GM18507 (cell line): ENCODE measurements at regions not wholly inside any gene's neighbourhood (a gene's known extent, or its start where the extent isn't known, plus 50 kb on each side); places are given as distances from the start of the nearest gene placed in this dataset.

Experiments used
- DNase-seq: peaks from one replicate; pipeline ENCODE4 v3.0.0; 2011; ENCODE audit warnings: low read depth; ENCODE audit not compliant: insufficient read length; ENCODE audit errors: extremely low spot score
- FAIRE-seq: peaks from 2 replicates; lab custom pipeline; 2011; peaks lifted over from hg19 to GRCh38; lab: Jason Lieb, UNC

DNA sequence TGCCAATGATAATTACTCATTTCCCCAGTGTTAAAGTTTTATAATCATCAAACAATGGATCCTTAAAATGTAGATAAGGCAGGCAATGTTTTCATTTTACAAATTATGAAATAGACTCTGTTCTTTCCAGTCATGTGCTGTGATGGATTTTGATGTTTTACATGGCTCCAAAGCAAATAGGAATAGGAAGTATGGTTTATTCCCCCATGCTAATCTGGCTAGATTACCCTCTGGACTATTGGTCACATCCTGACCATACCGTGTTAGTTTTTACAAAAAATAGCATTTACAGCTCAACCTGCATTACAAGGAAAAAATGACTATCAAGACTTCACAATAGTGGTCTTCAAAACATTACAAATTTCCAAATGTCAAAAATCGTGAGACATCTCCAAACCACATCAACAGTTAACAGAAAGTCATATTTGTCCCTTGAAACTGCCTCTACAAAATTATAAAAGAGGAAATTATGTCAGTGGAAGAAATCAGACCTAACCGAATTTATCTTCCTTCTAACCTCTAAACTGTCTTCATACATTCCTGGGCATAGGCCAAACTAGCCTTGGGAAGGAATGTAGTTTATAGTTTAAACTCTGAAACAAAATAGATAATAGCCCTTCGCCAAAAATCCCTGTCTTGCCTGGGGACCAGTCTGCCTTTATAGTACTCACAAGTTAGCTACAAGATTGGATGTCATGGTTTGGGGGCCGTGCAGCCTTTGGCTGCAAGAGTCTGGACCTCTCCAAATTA is 1941.2 kb upstream of the CELF4 start:
- FAIRE-seq (no peak), DNase-seq (no peak)

DNA sequence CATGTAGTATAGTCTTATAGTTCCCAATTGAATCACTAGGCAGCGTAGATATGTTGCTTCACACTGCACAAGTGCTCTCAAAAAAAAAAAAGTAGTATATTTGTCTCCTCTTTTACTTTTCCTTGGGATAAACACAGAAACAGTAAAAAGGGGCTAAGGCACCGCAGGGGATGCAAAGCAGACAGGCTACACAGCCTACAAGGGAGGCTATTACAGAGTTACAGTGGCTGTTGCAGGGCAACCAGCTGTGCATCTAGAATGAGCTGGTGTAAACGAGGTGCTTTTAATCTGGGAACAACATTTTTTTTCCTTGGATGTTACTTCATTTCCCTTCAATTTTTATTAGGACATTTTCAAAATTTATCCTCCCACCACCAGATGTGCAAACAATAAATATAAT is 1934.7 kb upstream of the CELF4 start:
- no peak for DNase-seq

DNA sequence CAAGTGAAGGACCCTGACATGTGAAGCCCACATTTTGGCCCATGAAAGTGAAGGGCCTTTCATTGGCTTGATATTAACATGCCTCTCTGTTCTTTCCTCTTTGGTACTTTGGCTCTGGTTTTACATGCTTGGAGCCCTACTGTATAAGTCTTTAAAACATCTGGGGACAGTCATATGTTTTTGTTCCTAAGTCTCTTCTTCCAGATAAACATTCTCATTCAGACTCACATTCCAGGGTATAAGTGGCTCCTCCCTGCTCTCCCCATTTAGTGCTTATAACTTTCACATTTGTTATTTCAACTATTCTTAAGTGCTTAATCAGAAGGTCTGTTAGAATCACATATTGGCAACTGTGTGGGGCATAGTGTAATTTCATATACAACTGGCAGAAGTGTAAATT is 1932.2 kb upstream of the CELF4 start:
- DNase-seq, result no peak
- no peak for FAIRE-seq

More for the DNA sequence above, 1934.7 kb upstream of the CELF4 start:
- FAIRE-seq, result no peak

DNA sequence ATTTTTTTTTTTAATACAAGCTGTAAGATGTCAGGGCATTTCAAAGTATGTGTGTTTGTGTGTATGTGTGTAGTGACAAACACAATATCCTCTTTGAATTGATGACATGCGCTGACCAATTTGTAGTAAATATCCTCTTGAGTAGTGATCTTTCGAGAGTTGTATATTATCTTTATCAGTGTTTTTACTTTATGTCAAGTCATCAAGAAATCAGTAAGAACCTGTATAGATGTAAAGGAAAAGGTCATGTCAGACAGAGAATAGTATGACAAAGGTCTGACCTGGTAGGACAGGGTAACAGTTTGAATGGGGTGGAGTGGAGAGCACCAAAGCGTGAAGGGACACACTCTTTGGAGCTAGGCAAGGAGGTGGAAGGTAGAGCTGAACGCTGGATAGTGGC is 1931.4 kb upstream of the CELF4 start:
- no peak for FAIRE-seq
- DNase-seq, result no peak

DNA sequence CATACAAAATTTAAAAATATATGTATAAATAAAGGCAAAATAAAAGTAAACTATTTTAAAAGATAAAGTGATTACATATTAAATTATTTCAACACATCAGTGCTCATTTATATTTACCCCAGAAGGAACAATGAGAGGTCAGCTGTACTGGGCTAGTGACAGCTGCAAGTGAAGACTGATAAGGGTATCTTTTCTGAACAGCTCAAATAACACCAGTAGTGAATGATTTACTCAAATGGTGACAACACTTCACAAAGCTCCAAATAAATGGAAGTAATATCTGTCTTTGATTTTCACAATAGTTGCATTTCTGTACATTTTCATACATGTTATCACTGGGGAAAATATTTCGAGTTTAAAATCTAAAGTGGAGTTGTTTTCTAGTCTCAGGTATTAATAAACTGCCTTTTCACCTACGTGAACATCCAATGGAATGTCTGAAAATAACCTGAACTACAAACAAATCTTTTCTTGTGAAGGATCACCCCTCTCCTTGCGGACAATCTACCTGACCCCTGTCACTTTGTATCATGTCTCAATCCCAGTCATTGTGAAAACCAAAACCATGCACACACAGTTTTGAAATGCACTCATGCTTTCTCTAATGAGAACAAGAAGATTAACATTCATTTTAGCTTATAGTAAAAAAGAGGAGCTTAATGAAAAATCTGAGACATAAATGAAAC is 1928.8 kb upstream of the CELF4 start:
- DNase-seq (no peak), FAIRE-seq (no peak)

DNA sequence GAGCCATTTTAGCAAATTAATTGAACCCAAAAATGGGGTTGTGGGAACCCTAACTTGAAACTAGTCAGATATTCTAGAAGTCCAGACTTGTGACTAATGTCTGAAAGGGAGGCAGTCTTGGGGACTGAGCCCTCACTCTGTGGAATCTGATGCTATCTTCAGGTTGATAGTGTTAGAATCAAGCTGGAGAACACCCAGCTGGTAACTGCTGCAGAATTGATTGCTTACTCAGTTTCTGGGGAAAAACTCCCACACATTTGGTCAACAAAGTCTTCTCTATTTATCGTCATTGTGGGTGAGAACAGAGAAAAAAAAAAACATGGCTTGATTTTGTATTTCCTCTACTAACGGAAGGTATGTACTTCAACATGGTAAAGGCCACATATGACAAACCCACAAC is 1925.8 kb upstream of the CELF4 start:
- FAIRE-seq (no peak), DNase-seq (no peak)

DNA sequence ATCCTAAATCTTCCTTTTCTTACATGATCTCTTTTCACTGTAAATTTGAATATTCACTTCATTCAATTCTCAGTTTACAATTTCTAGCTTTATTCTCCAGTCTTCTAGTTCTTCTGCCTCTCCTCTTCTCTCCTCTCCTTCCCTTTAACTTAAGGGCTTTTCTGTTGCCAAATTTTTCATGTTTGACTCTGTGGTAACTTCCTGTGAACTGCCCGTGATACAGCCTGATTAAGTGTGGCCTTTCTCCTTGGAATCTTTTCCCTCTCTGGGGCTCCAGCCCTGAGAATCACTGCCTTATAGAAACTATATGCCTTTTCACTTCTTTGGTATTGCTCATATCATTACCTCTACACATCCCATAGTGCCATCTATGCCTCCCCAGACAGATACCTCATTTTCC is 1923.8 kb upstream of the CELF4 start:
- DNase-seq, result no peak
- no peak for FAIRE-seq

DNA sequence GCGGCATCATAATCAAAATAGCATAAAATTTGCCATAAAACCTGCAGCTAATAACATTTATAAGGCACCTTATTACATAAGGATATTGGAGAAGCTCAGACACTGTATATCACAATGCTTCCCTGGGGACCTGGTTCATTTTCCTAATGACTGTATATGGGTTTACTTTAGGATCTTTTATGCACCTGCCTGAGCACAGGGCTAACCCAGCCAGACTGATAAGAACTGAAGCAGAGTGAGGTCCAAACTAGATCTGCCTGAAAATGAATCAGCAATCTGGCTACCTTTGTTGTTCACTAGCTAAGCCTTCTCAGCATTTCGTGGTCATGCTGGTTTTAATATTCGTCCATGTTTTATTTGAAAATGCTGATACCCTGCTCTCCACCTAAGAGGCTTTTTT is 1922.3 kb upstream of the CELF4 start:
- FAIRE-seq (no peak), DNase-seq (no peak)

DNA sequence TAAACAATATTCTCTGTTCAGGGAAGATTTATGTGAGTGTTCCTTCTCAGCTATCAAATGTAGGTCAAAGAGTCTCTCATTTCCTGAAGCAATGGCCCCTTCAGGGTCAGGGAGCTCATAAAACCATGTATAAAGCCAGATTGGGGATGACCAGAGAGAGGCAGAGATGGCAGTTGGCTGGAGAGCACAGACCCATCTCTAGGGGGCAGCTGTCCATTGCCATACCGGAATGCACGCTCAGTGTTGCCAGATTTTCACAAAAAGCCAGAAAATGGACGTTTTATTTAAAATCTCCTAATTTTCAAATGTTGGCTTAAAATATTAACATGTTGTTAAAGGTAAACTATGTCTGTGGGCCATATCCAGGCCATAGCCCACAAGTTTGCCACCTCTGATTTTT is 1920.7 kb upstream of the CELF4 start:
- DNase-seq, result no peak
- no peak for FAIRE-seq

DNA sequence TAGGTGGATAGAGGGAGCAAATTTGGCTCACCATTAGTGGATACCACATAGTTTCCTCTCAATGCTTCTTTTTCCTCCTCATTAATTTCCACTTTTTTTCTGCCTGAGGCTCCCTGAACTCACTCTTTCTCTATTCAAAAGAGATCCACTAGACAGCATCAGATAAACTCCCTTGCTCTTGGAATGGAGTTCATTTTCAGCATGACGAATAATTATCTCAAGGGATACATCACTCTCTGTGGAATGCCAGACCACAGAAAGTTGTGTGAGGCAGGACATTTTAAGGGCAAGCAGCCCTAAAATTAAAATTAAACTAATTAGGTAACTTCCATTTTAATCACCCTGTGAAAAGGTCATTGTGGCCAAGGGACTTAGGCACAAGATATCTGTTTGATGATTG is 1920.1 kb upstream of the CELF4 start:
- FAIRE-seq (no peak), DNase-seq (no peak)

DNA sequence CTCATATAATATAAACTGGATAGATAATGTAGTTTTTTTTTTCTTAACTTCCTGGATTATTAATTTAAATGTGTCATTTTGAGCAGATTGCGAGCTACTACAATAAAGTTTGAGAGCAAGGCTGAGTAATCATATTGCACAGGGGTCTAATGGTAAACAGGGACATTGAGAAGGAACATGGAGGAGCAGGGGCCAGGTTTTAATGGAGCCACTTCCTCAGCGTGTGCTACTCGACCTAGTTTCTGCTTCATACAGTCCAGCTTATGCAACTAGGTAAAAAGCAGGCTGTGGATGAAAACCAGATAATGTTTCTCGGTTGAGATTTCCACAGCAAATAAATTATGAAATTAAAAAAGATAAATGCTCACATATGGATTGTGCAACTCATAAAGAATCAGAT is 1915.7 kb upstream of the CELF4 start:
- DNase-seq (no peak), FAIRE-seq (no peak)

DNA sequence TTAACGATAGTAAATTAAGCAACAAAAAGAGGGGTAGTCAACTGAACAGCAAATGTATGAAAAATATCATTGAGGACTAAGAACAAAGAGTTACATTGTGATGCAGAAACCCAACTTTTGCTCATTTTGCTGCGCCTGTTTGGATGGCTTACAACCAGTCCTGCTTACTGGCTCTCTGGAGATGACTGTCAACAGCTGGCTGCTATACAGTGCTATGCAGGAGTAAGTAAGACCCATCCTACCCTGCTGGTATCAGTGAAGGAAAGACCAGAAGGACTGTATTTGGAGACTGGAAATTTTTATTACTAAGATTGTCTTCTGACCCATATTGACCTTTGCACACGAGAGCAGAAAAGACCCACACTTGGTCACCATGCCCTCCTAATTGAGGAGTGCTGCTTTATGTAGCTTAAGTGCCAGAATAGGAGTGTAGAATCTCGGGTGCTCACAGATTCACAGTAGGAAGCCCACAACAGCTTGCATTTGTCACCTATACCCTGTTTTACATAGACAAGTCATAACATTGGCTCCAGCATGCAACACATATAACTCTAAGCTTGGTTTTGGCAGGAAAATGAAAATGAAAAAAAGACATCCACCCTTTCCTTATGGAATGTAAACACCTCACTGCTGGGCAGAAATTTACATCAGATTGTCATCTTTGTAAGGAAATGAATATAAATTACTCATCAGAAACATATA is 1915.0 kb upstream of the CELF4 start:
- no peak for DNase-seq
- no peak for FAIRE-seq

DNA sequence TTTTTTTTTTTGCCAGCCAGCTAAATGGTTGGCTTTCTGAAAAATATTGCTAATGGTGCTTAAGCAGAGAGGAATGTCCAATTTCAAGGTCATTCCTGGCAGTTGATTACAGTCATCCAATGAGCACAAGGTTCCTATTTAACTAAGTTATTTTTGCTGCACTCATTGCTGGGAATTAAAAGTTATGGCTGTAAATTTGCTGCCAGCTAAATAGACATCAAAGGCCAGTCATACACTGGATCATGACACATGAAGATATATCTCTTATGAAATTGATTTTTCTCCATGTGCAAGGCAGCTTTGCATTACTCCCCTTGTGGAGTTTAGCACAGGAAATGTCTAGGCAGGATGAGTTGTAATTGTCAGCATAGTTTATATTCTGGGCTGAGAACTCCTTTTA is 1898.4 kb upstream of the CELF4 start:
- no peak for DNase-seq
- FAIRE-seq, result no peak

DNA sequence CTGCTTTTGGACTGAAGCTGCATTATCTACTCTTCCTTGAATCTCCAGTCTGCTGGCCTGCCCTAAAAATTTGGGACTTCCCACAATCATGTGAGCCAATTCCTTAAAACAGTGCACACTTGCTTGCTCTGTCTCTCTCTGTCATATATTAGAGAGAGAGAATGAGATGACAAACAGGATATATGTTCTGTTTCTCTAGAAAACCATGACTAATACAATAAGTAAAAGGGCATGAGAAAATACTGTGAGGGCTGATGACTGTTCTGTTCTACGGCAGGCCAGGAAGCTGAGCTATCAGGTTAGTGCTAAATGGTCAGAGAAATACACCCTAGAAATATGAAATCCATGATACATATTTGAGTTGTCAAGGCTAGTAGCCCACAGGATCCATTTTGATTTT is 1896.8 kb upstream of the CELF4 start:
- FAIRE-seq, result no peak
- no peak for DNase-seq

DNA sequence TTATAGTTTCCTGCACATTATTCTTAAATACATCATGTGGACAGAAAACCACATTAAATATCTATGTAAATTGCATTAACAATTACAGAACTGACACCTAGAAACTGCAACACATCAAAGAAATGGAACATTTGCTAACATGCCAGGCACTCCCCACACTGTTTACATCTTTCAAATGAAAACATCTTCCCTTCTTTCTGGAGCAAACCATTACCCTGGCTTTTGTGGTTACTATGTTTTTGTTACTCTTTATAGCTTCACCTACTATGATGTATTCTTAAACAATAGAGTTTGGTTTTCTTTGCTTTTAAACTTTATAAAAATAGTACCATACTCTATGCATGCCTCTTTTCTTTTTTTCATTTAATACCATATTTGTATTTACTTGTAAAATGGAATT is 1894.5 kb upstream of the CELF4 start:
- FAIRE-seq (no peak), DNase-seq (no peak)

DNA sequence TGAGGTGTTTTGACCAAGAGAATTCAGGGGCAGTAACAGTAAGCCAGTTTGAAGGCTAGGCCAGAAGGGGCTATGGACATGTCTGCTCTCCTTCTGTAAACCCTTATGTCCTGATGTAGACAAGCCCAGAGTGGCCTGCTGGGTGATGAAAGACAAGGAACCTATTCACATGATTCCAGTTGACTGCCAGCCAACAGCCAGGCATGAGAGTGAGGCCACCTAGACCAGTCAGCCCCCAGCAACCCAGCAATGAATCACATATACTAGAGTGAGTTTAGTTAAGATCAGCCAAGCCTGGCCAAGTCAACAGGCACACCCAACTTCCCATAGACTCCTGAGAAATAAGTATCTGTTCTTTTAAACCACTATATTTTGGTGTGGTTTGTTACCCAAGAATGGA is 1889.7 kb upstream of the CELF4 start:
- DNase-seq (no peak), FAIRE-seq (no peak)

DNA sequence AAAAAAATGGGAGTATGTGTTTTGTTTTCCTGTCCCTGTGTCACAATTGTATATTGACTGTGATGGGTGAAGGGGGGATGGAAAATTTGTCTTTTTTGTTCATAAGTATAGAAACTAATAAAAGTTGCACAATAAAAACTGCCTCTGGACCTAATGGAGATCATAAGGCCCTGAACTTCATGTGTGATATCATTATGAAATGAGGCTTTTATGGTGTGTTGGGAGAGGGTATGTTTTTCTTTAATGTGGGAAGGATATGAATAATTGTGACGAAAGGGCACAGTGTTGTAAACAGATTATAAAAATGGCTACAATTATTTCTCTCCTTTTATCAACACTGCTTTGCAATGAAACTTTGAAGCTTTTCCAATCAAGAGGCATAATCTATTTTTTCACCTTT is 1889.3 kb upstream of the CELF4 start:
- no peak for DNase-seq
- FAIRE-seq, result no peak

DNA sequence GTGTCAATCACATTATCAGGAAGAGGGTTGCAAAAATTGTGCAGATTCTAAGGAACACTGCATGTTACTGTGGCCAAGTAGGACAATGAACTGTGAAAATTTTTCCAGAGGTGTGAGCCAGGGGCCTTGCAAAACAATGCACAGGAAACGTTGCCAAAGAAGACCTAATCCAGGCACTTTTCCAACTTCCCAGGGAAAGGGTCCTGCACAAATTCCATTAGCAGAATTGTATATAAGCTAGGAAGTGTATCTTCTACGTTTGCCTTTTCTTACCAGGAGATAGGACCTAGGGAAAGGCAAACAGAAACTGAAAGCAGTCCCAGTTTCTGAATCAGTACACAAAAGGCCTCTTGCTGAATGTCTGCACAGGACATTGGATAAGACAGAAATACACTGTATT is 1888.3 kb upstream of the CELF4 start:
- DNase-seq (no peak), FAIRE-seq (no peak)

DNA sequence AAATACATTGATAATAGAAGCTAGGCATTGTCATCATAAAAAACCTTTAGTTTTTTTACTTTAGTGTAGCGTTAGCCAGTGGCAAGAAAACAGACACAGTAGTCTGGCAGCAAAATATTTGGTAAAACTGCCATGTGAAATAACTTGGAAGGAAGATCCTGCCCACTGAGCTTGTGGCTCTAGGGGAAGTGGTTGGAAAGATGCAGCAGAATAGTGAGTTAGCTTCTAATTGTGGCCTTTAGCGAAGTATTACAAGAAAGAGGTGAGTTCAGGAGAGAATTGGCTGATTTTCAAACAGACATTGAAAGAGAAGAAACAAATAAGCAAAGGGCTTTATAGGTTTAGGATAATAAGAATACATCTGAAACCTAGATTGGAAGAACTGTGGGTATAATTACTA is 1887.8 kb upstream of the CELF4 start:
- FAIRE-seq, result no peak
- no peak for DNase-seq

DNA sequence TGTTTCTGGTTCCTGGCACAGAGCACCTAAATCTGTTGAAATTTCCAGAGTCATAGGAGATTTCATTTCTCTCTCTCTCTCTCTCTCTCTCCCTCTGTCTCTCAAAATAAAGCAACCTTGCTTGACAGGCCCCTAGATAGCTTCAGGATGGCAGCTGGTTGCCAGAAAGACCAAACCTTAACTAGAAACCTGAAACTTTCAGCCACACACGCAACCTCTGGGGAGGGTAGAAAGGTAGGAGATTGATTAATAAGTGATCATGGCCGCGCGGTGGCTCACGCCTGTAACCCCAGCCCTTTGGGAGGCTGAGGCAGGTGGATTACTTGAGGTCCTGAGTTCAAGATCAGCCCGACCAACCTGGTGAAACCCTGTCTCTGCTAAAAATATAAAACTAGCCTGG is 1885.4 kb upstream of the CELF4 start:
- FAIRE-seq, result no peak
- no peak for DNase-seq

DNA sequence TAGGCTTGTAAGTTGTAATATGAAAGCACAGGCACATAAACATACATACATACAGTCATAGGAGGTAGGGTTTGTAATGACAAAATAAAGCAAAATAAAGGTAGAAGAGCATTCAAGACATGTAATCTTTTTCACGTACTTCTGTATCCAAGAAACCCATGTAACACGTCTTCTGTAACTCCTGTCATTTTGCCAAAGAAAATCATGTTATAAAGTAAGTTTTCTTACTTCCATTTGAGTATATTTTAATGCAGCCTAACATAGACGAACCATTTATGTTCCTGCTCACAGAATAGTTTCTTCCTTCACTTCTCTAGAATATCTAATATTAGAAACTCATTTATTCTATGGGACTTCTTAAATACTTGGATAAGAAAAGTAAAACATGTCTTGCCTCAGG is 1884.0 kb upstream of the CELF4 start:
- FAIRE-seq (no peak), DNase-seq (no peak)
